Endothelial cell of umbilical vein (primary cell): ENCODE measurements at regions not wholly inside any gene's neighbourhood (a gene's known extent, or its start where the extent isn't known, plus 50 kb on each side); places are given as distances from the start of the nearest gene placed in this dataset.

Source experiments
- BruUV-seq: library from RNA; stranded (reverse); fragments of 400-500 nt; replicated peaks from 2 replicates; lab custom pipeline; 2021; lab: Mats Ljungman, UMichigan
- CTCF ChIA-PET: fragments of 300-600, 350-600 bp; sonication (Branson Sonifier 250); formaldehyde crosslinking; loops from one replicate; lab custom pipeline; 2021; ENCODE audit warnings: antibody characterized with exemption, inconsistent platforms; lab: Charles Lee
- POLR2A ChIA-PET: fragments of 300-600, 350-600 bp; sonication (Branson Sonifier 250); formaldehyde crosslinking; loops from one replicate; lab custom pipeline; 2021; ENCODE audit warnings: antibody characterized with exemption, inconsistent platforms; lab: Charles Lee
- DNase-seq: peaks from one replicate; pipeline ENCODE4 v3.0.0-alpha.2; 2011; ENCODE audit warnings: low read depth, low spot score
- FAIRE-seq: peaks from 2 replicates; lab custom pipeline; 2011; peaks lifted over from hg19 to GRCh38; lab: Jason Lieb, UNC
- H2AFZ ChIP-seq: 2 replicates; pipeline ENCODE4 v1.6.0; 2012; ENCODE audit warnings: low read depth, low read length, control low read depth, inconsistent platforms
- H3K27ac ChIP-seq: 2 replicates; pipeline ENCODE4 v1.5.1; 2011; ENCODE audit warnings: low read depth, mild to moderate bottlenecking, control low read depth, low read length, moderate library complexity; ENCODE audit not compliant: insufficient read depth
- H3K27me3 ChIP-seq, 2 experiments: 2 replicates each; pipeline versions ENCODE4 v1.6.0 to v1.6.1; 2011; ENCODE audit warnings: low read length in 2 of 2, mixed read lengths in 1 of 2; ENCODE audit not compliant: control insufficient read depth in 2 of 2, insufficient read depth in 2 of 2
- H3K36me3 ChIP-seq, 2 experiments: 2 replicates in 1 of 2; 3 replicates in 1 of 2; pipeline ENCODE4 v1.5.1; 2011; ENCODE audit warnings: low read length in 2 of 2, mild to moderate bottlenecking in 1 of 2, moderate library complexity in 1 of 2; ENCODE audit not compliant: control insufficient read depth in 2 of 2, insufficient read depth in 2 of 2; ENCODE audit errors: extremely low read depth in 1 of 2
- H3K4me1 ChIP-seq: 3 replicates; pipeline ENCODE4 v1.5.1; 2011; ENCODE audit warnings: mild to moderate bottlenecking, low read length; ENCODE audit not compliant: control insufficient read depth, insufficient read depth; ENCODE audit errors: extremely low read depth
- H3K4me2 ChIP-seq: 2 replicates; pipeline ENCODE4 v1.6.1; 2011; ENCODE audit warnings: low read length, control low read depth, mixed read lengths; ENCODE audit not compliant: insufficient read depth
- H3K4me3 ChIP-seq, 3 experiments: fragments of 200-600 bp in 1 of 3; sonication (generic), shearing (Covaris generic) in 1 of 3; replicated peaks in 1 of 3; 2 replicates each; pipeline ENCODE4 v1.5.1; 2011 to 2016; ENCODE audit warnings: control low read depth in 3 of 3, low read length in 3 of 3, mild to moderate bottlenecking in 2 of 3, inconsistent platforms in 1 of 3, low read depth in 1 of 3, moderate library complexity in 1 of 3; ENCODE audit not compliant: insufficient read depth in 1 of 3
- H3K79me2 ChIP-seq: 2 replicates; pipeline ENCODE4 v1.6.0; 2012; ENCODE audit warnings: low read length, inconsistent platforms; ENCODE audit not compliant: control insufficient read depth, insufficient read depth
- H3K9ac ChIP-seq: replicated peaks from 2 replicates; pipeline ENCODE3; 2011; ENCODE audit warnings: low read length, control low read depth; ENCODE audit not compliant: insufficient read depth; ENCODE audit errors: extremely low read depth
- H3K9me1 ChIP-seq: replicated peaks from 3 replicates; pipeline ENCODE4 v1.6.0; 2011; ENCODE audit warnings: mild to moderate bottlenecking, low read length; ENCODE audit not compliant: control insufficient read depth, insufficient read depth; ENCODE audit errors: extremely low read depth
- H3K9me3 ChIP-seq: replicated peaks from 2 replicates; pipeline ENCODE4 v1.5.1; 2012; ENCODE audit warnings: low read length, inconsistent platforms; ENCODE audit not compliant: control insufficient read depth, insufficient read depth
- H4K20me1 ChIP-seq: replicated peaks from 2 replicates; pipeline ENCODE3; 2011; ENCODE audit warnings: mild to moderate bottlenecking, low read length; ENCODE audit not compliant: control insufficient read depth, insufficient read depth; ENCODE audit errors: extremely low read depth
- CTCF ChIP-seq, 2 donors: IDR thresholded peaks; 1 replicate in 1 of 2; 2 replicates in 1 of 2; pipeline ENCODE4 v1.5.1; 2011; ENCODE audit warnings: low read length in 2 of 2, mild to moderate bottlenecking in 2 of 2, moderate library complexity in 2 of 2, control low read depth in 1 of 2, inconsistent platforms in 1 of 2, low read depth in 1 of 2; ENCODE audit not compliant: insufficient read depth in 1 of 2; ENCODE audit errors: extremely low read depth in 1 of 2
- EZH2 ChIP-seq: IDR thresholded peaks from 2 replicates; pipeline ENCODE4 v1.6.1; 2012; ENCODE audit warnings: borderline replicate concordance, low read depth, mild to moderate bottlenecking, moderate library complexity, low read length, inconsistent platforms; ENCODE audit not compliant: severe bottlenecking
- FOS ChIP-seq: IDR thresholded peaks from 2 replicates; pipeline ENCODE4 v1.6.1; 2011; ENCODE audit warnings: mild to moderate bottlenecking, low read length, moderate library complexity, borderline replicate concordance; ENCODE audit not compliant: insufficient read depth
- GATA2 ChIP-seq: IDR thresholded peaks from 2 replicates; pipeline ENCODE4 v1.7.0; 2011; ENCODE audit warnings: low read depth, mild to moderate bottlenecking, moderate library complexity, mixed read lengths, low read length; ENCODE audit not compliant: insufficient read length, insufficient read depth
- JUN ChIP-seq: IDR thresholded peaks from 2 replicates; pipeline ENCODE4 v1.6.1; 2011; ENCODE audit warnings: borderline replicate concordance, low read depth; ENCODE audit not compliant: insufficient read length, insufficient read depth
- MAX ChIP-seq: IDR thresholded peaks from 2 replicates; pipeline ENCODE4 v1.6.1; 2011; ENCODE audit not compliant: insufficient read depth, insufficient read length
- POLR2A ChIP-seq: IDR thresholded peaks from 2 replicates; pipeline ENCODE4 v1.6.1; 2012; ENCODE audit warnings: low read depth, mild to moderate bottlenecking, control low read depth, low read length
- POLR2AphosphoS5 ChIP-seq: IDR thresholded peaks from 2 replicates; pipeline ENCODE4 v1.6.1; 2012; ENCODE audit warnings: low read depth, mild to moderate bottlenecking, control low read depth, low read length, moderate library complexity; ENCODE audit not compliant: insufficient read depth
- dilution Hi-C: fragments of 300-500 bp; cut with MboI; formaldehyde crosslinking; loops from one replicate; pipeline ENCODE4 v1.15.0; 2019; ENCODE audit warnings: low sequenced_read_pairs; ENCODE audit not compliant: extremely low pct_ligation_motif_present
- intact Hi-C: fragments of 100-400 bp; cut with micrococcal nuclease; formaldehyde crosslinking; loops from one replicate; pipeline ENCODE4 v1.10.0; 2022

GRCh38 chr6:100203400-100203799, 209.4 kb upstream of the MCHR2 start:
- peaks cover 2% of the 10 kb centered on the region for H3K4me1 ChIP-seq
- no peak overlapping the region for H3K4me3 ChIP-seq
- no peaks in the 10 kb centered on the region for H3K9me1 ChIP-seq
- DNase-seq: no peak
- ChIA-PET POLR2A (no interaction called here), CTCF (interaction anchor here (1.2 kb wide), 2 partner anchors 8 to 28 kb away, joined by 3 read pairs; no protein-coding TSS in a partner anchor)
- H3K27me3 ChIP-seq: no peaks in the 10 kb centered on the region
- dilution Hi-C loops: no loop called here
- no peak for FAIRE-seq
- no peaks in the 10 kb centered on the region for H3K79me2 ChIP-seq
- no TSS peak for BruUV-seq
- intact Hi-C loops: no loop called here
- H4K20me1 ChIP-seq: no peaks in the 10 kb centered on the region
- TF ChIP-seq POLR2AphosphoS5 (no peak), POLR2A (no peak), CTCF (IDR thresholded peaks at IDR 0.05; ENCODE audit: extremely low read depth in 1 of 2, insufficient read depth in 1 of 2, low read depth in 1 of 2, low read length in 2 of 2) (no peak), FOS (no peak), EZH2 (no peak), GATA2 (no peak), JUN (no peak), MAX (no peak)
- H3K9me3 ChIP-seq: no peaks in the 10 kb centered on the region
- H2AFZ ChIP-seq: no peak overlapping the region
- no peak overlapping the region for H3K27ac ChIP-seq
- no peak overlapping the region for H3K4me2 ChIP-seq
- no peak overlapping the region for H3K9ac ChIP-seq
- no peaks in the 10 kb centered on the region for H3K36me3 ChIP-seq
